HEK293 (cell line): ENCODE measurements at regions not wholly inside any gene's neighbourhood (a gene's known extent, or its start where the extent isn't known, plus 50 kb on each side); places are given as distances from the start of the nearest gene placed in this dataset.

Experiments used
- CTCF ChIA-PET: fragments of 350-600 bp; formaldehyde crosslinking; extraction: SDS; loops from one replicate; lab custom pipeline; 2021; ENCODE audit warnings: antibody characterized with exemption; lab: Yijun Ruan, JAX
- POLR2A ChIA-PET: fragments of 300-600 bp; formaldehyde crosslinking; extraction: SDS; loops from one replicate; lab custom pipeline; 2020; ENCODE audit warnings: antibody characterized with exemption, inconsistent platforms; lab: Yijun Ruan, JAX
- H3K27ac ChIP-seq: fragments of 200-500 bp; sonication (Bioruptor generic); 2 replicates; pipeline ENCODE4 v1.5.1; 2014; ENCODE audit warnings: low read depth, low read length, control low read depth, inconsistent platforms; ENCODE audit errors: extremely low read depth
- H3K36me3 ChIP-seq, 2 experiments: fragments of 200-500 bp in 1 of 2; sonication (Bioruptor generic) in 1 of 2; 1 replicate in 1 of 2; 2 replicates in 1 of 2; pipeline ENCODE4 v1.5.1; 2014 to 2017; ENCODE audit warnings: inconsistent platforms in 2 of 2, low read length in 2 of 2; ENCODE audit not compliant: control insufficient read depth in 2 of 2, insufficient read depth in 1 of 2
- H3K4me1 ChIP-seq: fragments of 200-500 bp; sonication (Bioruptor generic); 2 replicates; pipeline ENCODE4 v1.5.1; 2014; ENCODE audit warnings: mild to moderate bottlenecking, low read length, inconsistent platforms; ENCODE audit not compliant: control insufficient read depth, insufficient read depth
- H3K4me3 ChIP-seq: 2 replicates; pipeline ENCODE4 v1.5.1; 2011; ENCODE audit warnings: low read depth, mild to moderate bottlenecking, control low read depth, low read length, moderate library complexity
- H3K9me3 ChIP-seq: fragments of 200-500 bp; sonication (Bioruptor generic); 2 replicates; pipeline ENCODE4 v1.5.1; 2014; ENCODE audit warnings: low read depth, low read length, inconsistent platforms; ENCODE audit not compliant: control insufficient read depth, insufficient read depth
- GFI1B ChIP-seq: fragments of 450-650 bp; formaldehyde crosslinking; IDR thresholded peaks from 2 replicates; pipeline ENCODE4 v1.5.1; 2016; ENCODE audit warnings: missing biosample characterization, missing genetic modification characterization
- ZNF132 ChIP-seq: fragments of 450-650 bp; formaldehyde crosslinking; IDR thresholded peaks from 2 replicates; pipeline ENCODE4 v1.5.1; 2017; ENCODE audit warnings: missing biosample characterization, missing genetic modification characterization, borderline replicate concordance
- ZNF24 ChIP-seq: fragments of 450-650 bp; formaldehyde crosslinking; IDR thresholded peaks from 2 replicates; pipeline ENCODE4 v1.5.1; 2016; ENCODE audit warnings: missing biosample characterization, missing genetic modification characterization
- ZNF433 ChIP-seq: fragments of 450-650 bp; formaldehyde crosslinking; IDR thresholded peaks from 2 replicates; pipeline ENCODE4 v1.5.1; 2016; ENCODE audit warnings: missing biosample characterization, missing genetic modification characterization, low read depth
- ZNF521 ChIP-seq: fragments of 450-650 bp; formaldehyde crosslinking; IDR thresholded peaks from 2 replicates; pipeline ENCODE4 v1.5.1; 2017; ENCODE audit warnings: missing biosample characterization, mild to moderate bottlenecking, missing genetic modification characterization
- ZNF677 ChIP-seq: fragments of 450-650 bp; IDR thresholded peaks from 2 replicates; pipeline ENCODE4 v1.5.0; 2018; ENCODE audit warnings: missing biosample characterization, mild to moderate bottlenecking, missing genetic modification characterization, moderate library complexity
- TF ChIP-seq, protein P1 (sequence below): fragments of 450-650 bp; formaldehyde crosslinking; IDR thresholded peaks from 2 replicates; pipeline ENCODE4 v1.5.1; 2016; ENCODE audit warnings: missing biosample characterization, missing genetic modification characterization
- TF ChIP-seq, protein P2 (sequence below): fragments of 450-650 bp; formaldehyde crosslinking; IDR thresholded peaks from 2 replicates; pipeline ENCODE4 v1.5.1; 2016; ENCODE audit warnings: missing biosample characterization, missing genetic modification characterization
- TF ChIP-seq, protein P3 (sequence below): fragments of 450-650 bp; formaldehyde crosslinking; IDR thresholded peaks from 2 replicates; pipeline ENCODE4 v1.5.1; 2016; ENCODE audit warnings: missing biosample characterization, missing genetic modification characterization
- TF ChIP-seq, protein P4 (sequence below): fragments of 450-650 bp; formaldehyde crosslinking; IDR thresholded peaks from 2 replicates; pipeline ENCODE4 v1.5.1; 2016; ENCODE audit warnings: missing biosample characterization, missing genetic modification characterization, borderline replicate concordance

DNA sequence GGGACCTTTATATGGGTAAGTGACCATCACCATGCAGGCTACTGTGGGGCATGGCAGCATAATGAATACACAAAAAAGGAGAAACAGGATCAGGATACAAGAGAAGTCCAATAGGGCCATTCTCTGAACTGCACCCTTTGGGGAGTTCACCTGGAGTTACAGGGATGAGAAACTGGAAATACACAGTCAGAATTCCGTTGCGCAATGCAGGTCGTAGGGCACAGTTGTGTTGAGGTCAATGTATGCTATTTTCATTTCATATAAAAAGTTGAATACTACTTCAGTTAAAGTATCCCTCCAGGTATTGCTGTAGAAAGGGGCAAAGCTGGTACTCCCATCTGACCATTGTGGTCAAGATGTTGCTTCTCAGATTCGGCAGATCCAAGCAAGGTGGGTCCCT lies 471.4 kb downstream of the DMRT2 start (continued):
- TF ChIP-seq, protein P1, sequence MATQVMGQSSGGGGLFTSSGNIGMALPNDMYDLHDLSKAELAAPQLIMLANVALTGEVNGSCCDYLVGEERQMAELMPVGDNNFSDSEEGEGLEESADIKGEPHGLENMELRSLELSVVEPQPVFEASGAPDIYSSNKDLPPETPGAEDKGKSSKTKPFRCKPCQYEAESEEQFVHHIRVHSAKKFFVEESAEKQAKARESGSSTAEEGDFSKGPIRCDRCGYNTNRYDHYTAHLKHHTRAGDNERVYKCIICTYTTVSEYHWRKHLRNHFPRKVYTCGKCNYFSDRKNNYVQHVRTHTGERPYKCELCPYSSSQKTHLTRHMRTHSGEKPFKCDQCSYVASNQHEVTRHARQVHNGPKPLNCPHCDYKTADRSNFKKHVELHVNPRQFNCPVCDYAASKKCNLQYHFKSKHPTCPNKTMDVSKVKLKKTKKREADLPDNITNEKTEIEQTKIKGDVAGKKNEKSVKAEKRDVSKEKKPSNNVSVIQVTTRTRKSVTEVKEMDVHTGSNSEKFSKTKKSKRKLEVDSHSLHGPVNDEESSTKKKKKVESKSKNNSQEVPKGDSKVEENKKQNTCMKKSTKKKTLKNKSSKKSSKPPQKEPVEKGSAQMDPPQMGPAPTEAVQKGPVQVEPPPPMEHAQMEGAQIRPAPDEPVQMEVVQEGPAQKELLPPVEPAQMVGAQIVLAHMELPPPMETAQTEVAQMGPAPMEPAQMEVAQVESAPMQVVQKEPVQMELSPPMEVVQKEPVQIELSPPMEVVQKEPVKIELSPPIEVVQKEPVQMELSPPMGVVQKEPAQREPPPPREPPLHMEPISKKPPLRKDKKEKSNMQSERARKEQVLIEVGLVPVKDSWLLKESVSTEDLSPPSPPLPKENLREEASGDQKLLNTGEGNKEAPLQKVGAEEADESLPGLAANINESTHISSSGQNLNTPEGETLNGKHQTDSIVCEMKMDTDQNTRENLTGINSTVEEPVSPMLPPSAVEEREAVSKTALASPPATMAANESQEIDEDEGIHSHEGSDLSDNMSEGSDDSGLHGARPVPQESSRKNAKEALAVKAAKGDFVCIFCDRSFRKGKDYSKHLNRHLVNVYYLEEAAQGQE, result no peak
- no peak for TF ChIP-seq ZNF433 (tag by site-specific recombination)
- TF ChIP-seq, protein P2, sequence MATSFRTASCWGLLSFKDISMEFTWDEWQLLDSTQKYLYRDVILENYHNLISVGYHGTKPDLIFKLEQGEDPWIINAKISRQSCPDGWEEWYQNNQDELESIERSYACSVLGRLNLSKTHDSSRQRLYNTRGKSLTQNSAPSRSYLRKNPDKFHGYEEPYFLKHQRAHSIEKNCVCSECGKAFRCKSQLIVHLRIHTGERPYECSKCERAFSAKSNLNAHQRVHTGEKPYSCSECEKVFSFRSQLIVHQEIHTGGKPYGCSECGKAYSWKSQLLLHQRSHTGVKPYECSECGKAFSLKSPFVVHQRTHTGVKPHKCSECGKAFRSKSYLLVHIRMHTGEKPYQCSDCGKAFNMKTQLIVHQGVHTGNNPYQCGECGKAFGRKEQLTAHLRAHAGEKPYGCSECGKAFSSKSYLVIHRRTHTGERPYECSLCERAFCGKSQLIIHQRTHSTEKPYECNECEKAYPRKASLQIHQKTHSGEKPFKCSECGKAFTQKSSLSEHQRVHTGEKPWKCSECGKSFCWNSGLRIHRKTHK, result no peak
- no peak for TF ChIP-seq ZNF24 (tag by site-specific recombination)

DNA sequence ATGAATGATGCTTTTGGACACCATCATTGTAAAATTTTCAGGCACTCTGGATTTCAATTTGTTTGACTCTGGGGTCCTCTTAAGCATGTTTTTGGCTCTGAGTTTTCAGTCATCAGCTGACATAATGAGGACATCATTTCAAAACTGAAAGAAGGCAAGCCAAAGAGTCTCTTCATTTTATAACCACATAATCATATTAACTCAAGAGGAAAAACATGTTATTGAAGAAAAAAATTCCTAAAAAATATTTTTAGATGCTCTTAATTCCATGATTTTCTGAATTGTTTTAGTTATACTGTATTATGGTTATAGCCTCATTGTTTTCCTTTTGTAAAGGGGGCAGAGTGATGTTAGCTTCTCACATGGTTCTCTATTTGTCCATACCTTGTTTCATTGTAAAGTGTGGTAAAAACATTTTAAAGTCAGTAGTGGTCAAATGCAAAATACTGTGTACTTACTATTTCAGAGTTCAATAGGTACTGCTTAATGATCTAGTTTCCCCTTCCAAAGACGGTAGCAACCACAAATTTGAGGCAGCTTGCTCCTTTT lies 472.1 kb downstream of the DMRT2 start:
- H3K27ac ChIP-seq, result no peak overlapping the region
- TF ChIP-seq, protein P1, result no peak
- TF ChIP-seq, protein P3, sequence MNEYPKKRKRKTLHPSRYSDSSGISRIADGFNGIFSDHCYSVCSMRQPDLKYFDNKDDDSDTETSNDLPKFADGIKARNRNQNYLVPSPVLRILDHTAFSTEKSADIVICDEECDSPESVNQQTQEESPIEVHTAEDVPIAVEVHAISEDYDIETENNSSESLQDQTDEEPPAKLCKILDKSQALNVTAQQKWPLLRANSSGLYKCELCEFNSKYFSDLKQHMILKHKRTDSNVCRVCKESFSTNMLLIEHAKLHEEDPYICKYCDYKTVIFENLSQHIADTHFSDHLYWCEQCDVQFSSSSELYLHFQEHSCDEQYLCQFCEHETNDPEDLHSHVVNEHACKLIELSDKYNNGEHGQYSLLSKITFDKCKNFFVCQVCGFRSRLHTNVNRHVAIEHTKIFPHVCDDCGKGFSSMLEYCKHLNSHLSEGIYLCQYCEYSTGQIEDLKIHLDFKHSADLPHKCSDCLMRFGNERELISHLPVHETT (tag by site-specific recombination), result no peak
- TF ChIP-seq, protein P4, sequence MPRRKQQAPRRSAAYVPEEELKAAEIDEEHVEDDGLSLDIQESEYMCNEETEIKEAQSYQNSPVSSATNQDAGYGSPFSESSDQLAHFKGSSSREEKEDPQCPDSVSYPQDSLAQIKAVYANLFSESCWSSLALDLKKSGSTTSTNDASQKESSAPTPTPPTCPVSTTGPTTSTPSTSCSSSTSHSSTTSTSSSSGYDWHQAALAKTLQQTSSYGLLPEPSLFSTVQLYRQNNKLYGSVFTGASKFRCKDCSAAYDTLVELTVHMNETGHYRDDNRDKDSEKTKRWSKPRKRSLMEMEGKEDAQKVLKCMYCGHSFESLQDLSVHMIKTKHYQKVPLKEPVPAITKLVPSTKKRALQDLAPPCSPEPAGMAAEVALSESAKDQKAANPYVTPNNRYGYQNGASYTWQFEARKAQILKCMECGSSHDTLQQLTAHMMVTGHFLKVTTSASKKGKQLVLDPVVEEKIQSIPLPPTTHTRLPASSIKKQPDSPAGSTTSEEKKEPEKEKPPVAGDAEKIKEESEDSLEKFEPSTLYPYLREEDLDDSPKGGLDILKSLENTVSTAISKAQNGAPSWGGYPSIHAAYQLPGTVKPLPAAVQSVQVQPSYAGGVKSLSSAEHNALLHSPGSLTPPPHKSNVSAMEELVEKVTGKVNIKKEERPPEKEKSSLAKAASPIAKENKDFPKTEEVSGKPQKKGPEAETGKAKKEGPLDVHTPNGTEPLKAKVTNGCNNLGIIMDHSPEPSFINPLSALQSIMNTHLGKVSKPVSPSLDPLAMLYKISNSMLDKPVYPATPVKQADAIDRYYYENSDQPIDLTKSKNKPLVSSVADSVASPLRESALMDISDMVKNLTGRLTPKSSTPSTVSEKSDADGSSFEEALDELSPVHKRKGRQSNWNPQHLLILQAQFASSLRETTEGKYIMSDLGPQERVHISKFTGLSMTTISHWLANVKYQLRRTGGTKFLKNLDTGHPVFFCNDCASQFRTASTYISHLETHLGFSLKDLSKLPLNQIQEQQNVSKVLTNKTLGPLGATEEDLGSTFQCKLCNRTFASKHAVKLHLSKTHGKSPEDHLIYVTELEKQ (tag by site-specific recombination), result no peak
- TF ChIP-seq ZNF521, result no peak
- no peak for TF ChIP-seq GFI1B
- no peak for TF ChIP-seq ZNF132 (tag by site-specific recombination)
- no peak for TF ChIP-seq ZNF677
- H3K4me1 ChIP-seq, result no peaks in the 10 kb centered on the region
- no peak overlapping the region for H3K4me3 ChIP-seq
- CTCF ChIA-PET, result no interaction called here
- POLR2A ChIA-PET, result no interaction called here
- H3K36me3 ChIP-seq, result no peaks in the 10 kb centered on the region
- H3K9me3 ChIP-seq, result no peaks in the 10 kb centered on the region
